ENCODE measurements at regions not wholly inside any gene's neighbourhood (a gene's known extent, or its start where the extent isn't known, plus 50 kb on each side); places are given as distances from the start of the nearest gene placed in this dataset.
"Not testable (repeated sequence)": the region's sequence is repeated elsewhere in the genome, so short reads cannot be mapped to it uniquely, and the experiment has no call there.

- DNase-seq: no peak
Observed at GRCh38 chr5:1651971-1652872, 128.5 kb upstream of the LPCAT1 start.

DNA sequence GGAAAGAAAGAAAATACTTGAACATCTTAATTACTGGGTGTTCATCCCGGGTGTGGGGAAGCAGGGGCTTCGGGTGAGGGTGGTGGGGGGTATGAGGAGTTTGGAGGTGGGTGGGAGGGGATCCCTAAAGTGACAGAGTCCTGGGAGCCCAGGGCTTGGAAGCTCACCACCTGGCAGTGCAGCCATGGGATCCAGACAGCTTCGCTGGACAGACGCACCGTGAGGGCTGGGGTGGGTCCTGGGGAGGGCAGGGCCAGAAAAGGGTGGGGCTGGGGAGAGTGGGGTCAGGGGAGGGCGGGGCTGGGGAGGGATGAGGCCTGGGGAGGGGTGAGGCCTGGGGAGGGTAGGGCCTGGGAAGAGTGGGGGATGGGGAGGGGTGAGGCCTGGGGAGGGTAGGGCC is 127.5 kb upstream of the LPCAT1 start:
- DNase-seq: no peak

GRCh38 chr5:1649554-1649953 is 125.8 kb upstream of the LPCAT1 start:
- DNase-seq: no peak

DNA sequence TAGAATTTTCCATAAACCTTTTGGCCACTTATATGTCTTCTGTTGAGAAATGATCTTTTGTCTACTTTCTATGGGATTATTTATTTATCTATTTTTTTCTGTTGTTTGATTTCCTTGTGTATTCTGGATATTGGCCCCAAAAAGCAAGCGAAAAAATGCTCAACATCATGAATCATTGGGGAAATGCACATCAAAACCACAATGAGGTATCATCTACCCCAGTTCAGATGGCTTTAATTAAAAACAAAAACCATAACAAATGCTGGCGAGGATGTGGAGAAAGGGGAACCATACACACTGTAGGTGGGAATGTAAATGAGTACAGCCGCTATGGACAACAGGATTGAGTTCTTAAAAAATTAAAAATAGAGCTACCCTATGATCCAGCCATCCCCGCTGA is 125.0 kb upstream of the LPCAT1 start:
- DNase-seq: no peak

DNA sequence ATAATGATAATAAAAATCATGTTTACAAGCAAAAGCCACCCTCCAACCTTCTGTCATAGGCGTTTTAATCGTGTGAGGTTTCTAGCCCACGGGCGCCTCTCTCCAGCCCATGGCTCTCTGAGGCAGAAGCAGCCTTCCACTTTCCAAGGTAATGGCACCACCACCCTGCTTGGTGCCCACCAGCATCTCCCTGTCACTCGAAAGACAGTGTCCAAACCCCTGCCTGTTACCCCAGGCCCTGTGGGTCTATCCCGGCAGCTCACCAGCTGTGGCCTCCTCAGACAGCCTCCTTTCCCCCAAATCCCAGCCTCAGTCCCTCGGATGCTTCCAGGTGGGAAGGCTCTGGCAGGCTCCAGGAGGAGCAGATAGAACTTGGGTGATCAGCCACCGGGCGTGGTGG is 123.8 kb upstream of the LPCAT1 start:
- no peak for DNase-seq

DNA sequence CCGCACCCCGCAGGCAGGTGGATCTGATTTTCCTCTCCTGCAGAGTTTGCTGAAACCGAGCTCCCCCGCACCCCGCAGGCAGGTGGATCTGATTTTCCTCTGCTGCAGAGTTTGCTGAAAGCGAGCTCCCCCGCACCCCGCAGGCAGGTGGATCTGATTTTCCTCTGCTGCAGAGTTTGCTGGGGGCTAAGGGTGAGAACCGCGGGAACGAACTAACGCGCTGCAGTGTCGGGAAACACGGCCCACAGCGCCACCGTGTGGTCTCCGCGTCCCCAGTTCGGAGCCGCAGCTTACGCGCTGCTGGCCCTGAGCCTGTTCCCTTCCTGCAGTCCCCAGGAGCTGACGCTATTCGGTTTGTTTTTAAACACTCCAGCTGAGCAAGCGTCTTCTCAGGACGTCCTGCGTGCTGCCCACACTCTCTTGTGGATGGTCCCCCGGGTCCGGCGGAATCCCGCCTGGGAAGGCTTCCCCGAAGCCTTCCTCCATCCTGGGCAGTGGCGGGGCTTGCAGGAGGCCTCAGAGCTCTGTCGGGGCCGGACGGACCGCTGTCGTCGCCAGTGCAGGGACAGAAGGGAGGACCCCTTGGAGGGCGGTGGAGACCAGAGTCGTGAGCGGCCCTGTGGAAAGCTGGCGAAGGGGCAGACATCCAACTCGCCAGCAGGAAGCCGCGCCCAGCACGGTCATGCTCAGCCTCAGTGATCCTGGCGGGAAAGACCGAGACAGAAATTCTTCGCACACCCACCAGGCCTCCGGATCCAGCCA is 121.2 kb upstream of the LPCAT1 start:
- DNase-seq: peak; percentile 72 to 80

DNA sequence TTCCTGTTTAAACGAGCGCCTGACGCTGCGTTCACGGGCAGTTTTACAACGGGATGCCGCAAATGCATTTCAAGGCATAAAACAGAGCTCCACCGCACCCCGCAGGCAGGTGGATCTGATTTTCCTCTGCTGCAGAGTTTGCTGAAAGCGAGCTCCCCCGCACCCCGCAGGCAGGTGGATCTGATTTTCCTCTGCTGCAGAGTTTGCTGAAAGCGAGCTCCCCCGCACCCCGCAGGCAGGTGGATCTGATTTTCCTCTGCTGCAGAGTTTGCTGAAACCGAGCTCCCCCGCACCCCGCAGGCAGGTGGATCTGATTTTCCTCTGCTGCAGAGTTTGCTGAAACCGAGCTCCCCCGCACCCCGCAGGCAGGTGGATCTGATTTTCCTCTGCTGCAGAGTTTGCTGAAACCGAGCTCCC is 120.6 kb upstream of the LPCAT1 start:
- not testable (repeated sequence) for DNase-seq

DNA sequence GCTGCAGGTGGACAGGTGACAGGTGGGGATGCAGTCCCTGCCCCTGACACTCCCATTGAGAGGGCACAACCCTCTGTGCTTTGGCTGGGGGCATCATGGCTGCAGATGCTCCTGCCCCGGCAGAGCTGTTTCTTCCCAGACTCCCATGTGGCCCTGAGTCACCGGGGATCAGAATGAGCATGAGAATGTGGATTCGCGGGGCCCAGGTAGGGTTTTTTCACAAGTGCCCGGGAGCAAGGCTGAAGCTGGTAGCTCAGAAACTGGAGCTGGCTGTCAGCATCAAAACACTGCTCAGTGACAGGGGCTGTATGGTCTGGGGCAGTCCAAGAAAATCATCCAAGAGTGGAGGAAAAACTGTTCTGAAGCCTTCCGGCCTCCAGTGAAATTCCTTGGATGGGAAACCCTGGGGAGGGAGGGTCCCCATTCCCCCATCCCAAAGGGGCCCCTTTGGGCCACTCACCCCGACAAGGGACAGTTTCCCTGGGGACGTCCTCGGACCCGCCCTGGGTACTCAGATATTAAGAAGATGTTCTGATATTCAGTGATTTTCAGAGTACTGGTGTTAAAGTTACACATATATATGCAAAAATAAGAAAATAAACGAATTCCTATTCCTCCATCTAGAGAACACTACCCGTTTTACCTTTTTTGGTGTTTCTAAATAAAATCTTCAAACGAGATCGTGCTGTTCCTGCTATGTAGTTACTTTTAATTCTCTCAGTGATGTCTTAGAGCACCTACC is 120.1 kb upstream of the LPCAT1 start:
- no peak for DNase-seq

GRCh38 chr5:1642621-1643061 is 118.9 kb upstream of the LPCAT1 start:
- no peak for DNase-seq

- DNase-seq: no peak
Observed at GRCh38 chr5:1642221-1642620, 118.5 kb upstream of the LPCAT1 start.

DNA sequence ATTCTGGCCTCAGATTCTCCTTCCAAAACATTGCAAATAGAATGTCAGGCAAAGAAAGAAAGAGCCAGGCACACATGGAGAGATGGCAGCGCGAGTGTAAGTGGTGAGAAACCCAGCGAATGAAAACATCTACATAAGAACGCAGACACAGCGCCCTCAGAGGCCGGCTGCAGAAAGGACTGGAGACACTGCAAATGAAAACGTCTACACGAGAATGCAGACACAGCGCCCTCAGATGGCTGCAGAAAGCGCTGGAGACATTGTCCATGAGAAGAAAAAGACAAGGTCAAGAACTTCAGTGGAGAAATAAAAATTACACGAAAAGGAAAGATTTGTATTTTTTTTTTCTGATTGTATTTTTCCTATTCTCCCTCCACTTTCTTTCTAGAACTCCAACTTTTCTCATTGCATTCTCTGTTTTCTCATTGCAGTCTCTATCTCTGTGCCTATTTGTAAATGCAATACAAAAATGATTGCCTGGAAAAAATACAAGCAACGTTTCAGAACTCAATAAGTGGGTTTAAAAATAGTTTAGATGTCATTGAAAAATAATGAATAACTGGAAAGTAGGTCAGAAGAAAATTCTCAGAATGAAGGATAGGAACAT is 117.9 kb upstream of the LPCAT1 start:
- peak; percentile 85 to 92 for DNase-seq

- DNase-seq: no peak
Observed at GRCh38 chr5:1641041-1641440, 117.3 kb upstream of the LPCAT1 start.

- DNase-seq: no peak
Observed at GRCh38 chr5:1640421-1640881, 116.7 kb upstream of the LPCAT1 start.

GRCh38 chr5:1639757-1640156 is 116.0 kb upstream of the LPCAT1 start:
- no peak for DNase-seq

DNA sequence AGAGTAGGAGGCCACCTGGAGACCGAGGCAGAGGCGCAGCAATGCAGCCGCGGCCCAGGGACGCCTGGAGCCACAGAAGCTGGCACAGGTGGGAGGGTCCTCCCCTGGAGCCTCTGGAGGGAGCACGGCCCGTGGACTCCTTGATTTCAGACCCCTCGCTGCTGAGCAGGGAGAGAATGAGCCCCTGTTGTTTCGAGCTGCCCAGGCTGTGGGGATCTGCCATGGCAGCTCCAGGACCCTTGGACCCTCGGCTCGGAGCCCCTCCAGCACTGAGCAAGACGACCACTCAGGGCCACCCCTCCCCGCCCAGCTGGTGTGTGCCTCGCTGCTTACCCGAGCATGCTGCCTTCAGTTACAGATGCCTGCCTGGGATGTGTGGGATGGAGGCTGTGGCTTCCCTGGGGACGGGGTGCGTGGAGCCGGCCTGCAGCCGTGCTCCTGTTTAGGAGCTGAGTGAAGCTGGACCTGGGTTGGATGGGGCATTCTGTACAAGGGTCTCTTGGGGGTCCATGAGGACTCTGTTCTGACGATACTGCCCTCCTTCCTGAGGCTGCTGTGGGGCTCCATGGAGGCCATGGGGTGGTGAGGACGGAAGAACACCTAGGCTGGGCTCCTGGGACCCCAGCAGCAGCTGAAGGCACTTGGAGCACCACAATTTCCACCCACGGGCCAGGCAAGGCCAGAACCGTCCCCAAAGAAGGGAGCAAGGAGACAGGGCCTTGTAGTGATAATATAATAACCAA is 115.1 kb upstream of the LPCAT1 start:
- DNase-seq: no peak

- no peak for DNase-seq
Observed at GRCh38 chr5:1637639-1638481, 114.1 kb upstream of the LPCAT1 start.

GRCh38 chr5:1636981-1637638 is 113.3 kb upstream of the LPCAT1 start:
- DNase-seq: no peak

DNA sequence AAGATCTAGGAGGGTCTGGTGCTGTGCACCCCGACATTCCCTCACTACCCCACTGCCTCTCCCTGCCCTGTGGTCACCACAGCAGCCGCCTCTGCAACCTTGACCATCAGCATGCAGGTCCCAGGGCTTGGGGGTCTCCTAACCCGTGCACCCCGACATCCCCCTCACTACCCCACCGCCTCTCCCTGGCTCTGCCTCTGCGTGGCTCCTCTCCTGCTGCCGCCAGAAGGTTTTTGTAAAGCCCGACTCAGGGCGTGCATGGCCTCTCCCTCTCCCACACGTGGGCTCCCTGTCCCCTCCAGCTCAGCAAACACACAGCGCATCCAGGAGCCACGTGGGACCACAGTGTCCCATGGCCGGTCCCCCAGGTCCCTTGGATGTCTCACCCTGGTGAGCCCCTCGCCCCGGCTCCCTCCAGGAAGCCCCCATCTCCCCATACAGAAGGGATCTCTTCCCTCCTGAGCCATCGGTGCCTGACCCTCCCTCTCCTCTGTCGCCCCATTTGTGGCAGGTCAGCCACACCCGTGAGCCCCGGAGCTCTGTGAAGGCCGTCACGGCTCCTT is 112.5 kb upstream of the LPCAT1 start:
- not testable (repeated sequence) for DNase-seq

- not testable (repeated sequence) for DNase-seq
Observed at GRCh38 chr5:1635477-1635876, 111.7 kb upstream of the LPCAT1 start.

GRCh38 chr5:1634337-1634661 is 110.5 kb upstream of the LPCAT1 start:
- DNase-seq: no peak

Measured in inflammatory macrophage (primary cell).